GM21529 (cell line): ENCODE measurements at regions not wholly inside any gene's neighbourhood (a gene's known extent, or its start where the extent isn't known, plus 50 kb on each side); places are given as distances from the start of the nearest gene placed in this dataset.
"Not testable (repeated sequence)": the region's sequence is repeated elsewhere in the genome, so short reads cannot be mapped to it uniquely, and the experiment has no call there.

Experiments
- ATAC-seq: cut with Tn5 transposase; IDR thresholded peaks from one replicate; pipeline ENCODE4 v1.9.1; 2021; ENCODE audit not compliant: unreplicated experiment

- not testable (repeated sequence) for ATAC-seq
Measured at GRCh38 chr21:15454931-15455330, 274.9 kb upstream of the USP25 start.

- ATAC-seq, result no peak
Measured at GRCh38 chr21:15455819-15456462, 273.8 kb upstream of the USP25 start.

- no peak for ATAC-seq
Measured at GRCh38 chr21:15457965-15458364, 271.8 kb upstream of the USP25 start.

DNA sequence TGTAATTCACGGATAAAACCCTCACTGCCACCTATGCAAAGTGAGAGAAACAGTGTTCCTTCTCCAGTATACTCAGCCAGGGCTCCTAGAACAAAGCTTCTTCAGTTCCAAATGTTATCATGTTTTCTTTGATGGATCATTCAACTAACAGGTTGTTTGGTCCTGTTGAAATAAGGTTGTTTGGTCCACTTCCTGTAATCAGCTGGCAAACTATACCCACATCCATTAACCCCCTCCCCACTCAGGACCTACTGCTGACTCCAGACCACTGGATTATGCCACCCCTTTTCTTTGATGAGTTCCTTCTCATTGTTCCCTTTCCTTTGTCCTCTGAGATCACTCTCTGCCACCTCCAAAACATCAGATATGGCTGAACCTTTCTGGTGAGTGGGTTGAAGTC lies 267.7 kb upstream of the USP25 start:
- ATAC-seq, result no peak

GRCh38 chr21:15466329-15466728 lies 263.5 kb upstream of the USP25 start:
- ATAC-seq, result no peak

DNA sequence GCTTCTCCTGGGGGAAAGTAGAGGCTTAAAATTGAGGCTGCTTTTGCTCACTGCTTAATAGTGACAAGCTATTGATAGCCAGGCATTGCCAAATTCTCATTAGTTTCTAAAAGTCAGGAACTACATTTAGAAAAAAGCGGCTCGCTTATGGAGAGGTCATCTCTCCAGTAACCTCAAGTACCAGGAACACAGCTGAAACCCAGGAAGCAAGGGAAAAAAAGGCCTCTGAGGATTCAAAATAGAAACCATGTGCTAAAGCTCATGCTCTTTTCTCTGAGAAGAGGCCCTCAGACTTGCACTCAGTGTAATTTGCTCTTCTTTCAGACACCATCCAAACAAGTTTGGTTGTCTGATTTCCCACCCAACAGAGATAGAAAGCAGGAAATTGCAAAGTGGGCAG lies 261.4 kb upstream of the USP25 start:
- no peak for ATAC-seq

DNA sequence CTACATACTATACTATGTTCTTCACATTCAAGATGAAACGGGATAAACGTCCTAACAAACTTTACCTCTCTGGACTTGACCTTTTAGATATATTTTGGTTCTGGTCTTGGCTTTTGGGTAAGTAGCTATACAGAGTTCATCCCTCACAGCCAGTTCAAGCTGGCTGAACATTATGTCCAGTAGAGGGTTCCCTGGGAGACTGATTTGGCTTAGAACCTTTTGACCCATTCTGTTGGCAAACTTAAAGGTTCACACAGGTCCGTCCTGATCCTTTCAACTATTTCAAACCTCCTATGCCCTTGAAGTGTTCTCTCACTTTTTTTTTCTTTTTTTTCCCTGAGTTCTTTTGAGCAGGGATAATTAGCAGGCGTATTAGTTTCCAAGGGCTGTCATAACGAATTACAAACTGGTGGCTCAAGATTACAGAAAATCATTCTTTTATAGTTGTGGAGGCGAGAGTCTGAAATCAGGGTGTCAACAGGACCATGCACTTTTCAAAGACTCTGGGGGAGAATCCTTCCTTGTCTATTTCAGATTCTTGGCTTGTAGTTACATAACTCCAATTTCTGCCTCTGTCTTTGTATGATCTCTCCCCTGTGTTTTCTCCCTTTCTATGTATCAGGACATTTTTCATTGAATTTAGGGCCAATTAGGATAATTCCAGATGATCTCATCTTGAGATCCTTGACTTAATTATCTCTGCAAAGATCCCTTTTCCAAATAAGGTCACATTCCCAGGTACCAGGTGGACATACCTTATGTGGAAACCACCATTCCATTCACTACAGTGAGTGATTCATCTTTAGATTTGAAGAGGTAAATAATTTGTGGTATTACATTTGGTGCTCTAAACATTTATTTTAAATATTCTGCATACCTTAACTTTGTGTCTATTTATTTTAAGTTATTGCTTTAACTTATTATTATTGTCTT lies 257.4 kb upstream of the USP25 start:
- ATAC-seq, result no peak

DNA sequence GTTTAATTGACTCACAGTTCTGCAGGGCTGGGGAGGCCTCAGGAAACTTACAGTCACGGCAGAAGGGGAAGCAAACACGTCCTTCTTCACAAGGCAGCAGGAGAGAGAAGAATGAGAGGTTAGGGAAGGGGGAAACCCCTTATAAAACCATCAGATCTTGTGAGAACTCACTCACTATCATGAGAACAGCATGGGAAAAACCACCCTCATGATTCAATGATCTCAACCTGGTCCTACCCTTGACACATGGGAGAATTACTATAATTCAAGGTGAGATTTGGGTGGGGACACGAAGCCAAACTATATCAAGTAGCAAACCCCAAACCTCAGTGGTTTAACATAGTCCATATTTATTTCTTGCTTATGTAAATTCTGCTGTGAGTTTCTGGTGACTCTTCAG lies 252.0 kb upstream of the USP25 start:
- ATAC-seq, result not testable (repeated sequence)

DNA sequence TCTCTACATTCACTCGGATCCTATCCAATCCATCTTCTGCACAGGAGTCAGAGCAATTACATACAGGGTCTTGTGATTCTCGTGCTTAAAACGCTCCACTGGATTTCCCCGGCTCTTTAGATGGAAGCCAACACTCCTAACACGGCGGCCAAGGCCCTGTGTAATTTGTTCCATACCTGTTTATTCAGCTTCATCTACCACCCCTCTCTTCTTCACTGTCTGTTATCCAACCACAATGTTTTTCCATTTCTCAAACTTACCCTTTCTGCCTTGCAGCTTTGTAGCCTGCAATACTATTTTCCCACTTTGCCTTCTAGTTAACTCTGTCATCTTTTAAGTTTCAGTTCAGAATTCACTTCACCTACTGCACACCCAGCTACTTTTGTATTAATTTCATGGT lies 249.6 kb upstream of the USP25 start:
- ATAC-seq, result no peak

DNA sequence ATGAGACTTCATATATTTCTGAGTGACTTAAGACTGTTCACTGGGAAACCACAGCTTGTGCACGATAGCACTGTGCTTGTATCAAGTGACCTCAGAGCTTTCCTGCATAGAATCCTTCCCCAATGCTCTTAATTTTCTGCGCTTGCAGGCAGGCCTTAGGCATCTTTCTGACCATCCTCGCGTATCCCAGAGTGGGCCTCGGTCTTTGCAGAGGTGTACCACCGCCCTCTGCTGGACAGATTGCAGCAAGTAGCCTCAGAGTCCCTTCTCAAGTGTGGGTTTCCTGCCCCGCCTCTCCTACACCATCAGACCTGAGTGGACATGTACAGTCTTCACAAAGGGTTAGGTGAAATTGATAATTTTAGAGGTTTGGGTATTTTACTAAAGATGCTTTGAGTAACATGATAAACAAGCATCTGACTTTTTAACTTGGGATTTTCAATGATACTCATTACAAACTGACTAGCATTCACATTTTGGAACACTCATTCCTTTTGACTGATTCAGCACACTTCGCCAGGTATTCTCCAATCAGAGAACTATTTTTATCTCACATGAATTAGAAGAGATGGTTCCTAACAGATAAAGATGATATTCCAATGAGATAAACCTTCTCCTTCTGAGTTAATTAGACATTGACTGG lies 246.5 kb upstream of the USP25 start:
- peak; percentile 99 for ATAC-seq

DNA sequence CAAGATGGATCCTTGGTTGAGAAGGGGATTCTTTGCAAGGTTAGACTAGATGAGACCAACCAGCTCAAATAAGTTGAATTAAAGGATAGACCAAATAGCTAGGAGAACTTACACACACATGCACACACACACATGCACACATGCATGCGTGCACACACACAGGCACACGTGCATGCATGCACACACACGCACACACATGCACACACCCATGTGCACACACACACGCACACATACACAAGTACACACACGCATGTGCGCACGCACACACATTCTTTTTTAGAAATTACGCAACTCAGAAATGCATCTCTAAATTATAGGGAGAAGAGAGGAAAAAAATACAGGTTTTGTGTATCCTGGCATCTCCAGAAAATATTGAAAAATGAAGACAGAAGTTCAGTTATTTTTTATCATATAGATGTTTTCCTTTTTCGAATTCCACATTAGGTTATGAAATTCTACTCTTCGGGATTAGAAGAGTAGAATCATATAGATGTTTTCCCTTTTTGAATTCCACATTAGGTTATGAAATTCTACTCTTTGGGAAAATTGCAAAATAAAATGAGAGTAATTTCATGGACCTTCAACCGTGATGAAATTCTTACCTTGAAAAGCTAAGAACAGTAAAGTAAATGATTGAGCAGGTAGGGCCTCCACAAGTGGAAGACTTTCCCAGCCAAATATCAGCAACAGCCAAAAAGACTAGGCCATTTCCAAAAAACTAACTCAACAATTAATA lies 243.2 kb upstream of the USP25 start:
- no peak for ATAC-seq

DNA sequence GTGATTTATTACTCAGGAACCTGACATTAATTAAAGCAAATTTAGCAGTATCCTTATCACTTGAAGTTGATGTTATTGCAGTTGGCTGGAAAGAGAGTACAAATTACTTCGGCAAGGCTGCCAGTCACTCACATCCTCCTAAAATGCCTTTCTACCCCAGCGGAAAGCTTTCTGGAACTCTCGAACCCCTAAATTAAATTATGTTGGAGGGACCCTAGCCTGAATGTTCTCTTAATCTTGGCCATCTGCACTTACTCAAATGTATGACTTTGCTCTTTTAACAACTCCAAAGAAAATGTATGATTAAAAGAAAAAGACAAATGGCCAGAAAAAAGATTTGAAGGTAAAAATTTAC lies 242.6 kb upstream of the USP25 start:
- ATAC-seq, result no peak

DNA sequence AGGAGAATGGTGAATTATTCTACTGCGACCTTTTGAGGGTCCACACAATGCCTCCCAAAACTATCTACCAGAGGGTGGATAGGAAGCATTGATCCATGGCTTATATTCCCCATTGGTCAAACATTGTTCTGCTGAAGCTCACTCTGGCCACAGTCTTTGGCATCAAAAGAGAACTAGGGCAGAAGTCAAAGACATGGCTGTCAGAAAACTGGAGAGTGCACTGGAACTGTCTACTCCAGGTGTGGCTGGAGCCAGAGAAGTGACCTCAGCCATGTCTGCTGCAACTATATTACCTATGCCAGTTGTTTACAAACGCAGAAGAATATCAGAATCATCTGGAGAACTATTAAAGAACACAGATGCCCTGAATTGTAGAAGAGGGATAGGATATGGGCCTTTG lies 238.7 kb upstream of the USP25 start:
- ATAC-seq, result no peak

DNA sequence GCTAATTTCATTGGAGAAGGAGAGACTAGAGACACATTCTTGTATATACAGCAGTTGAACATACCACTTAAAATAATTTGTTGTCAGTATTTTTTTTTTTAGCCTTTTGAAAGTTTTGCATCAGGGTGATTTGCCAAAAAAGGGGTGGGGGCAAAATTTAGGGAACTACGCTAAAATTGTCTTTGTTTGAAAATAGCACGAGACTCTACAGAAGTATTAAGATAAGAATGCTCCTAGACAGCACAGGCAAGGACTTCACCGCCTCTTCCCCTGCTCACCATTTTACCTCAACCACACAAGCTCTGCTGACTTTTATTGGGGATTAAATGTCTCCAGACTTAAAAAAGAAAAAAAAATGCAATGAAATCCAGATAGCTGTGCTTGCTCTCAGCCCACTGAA lies 236.1 kb upstream of the USP25 start:
- no peak for ATAC-seq

- ATAC-seq, result no peak
Measured at GRCh38 chr21:15494481-15494880, 235.3 kb upstream of the USP25 start.

GRCh38 chr21:15495965-15496364 lies 233.8 kb upstream of the USP25 start:
- no peak for ATAC-seq

DNA sequence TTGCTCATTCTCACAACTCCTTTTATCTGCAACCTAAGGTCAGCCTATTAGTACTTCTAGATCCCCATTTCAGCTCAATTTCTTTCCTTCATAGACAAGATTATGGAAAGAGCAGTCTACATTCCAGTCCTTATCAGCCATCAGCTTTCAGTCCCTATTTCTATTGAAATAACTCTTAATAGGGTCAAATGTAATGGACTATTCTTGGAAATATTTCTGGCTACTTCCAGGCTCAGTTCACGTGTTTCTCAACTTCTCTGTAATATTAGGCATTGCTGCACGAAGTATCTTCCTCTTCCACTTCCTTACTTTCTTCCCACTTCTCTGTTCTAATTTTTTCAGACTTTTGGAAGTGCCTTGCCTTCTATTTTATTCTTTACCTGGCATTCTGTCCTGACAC lies 232.9 kb upstream of the USP25 start:
- ATAC-seq, result no peak

DNA sequence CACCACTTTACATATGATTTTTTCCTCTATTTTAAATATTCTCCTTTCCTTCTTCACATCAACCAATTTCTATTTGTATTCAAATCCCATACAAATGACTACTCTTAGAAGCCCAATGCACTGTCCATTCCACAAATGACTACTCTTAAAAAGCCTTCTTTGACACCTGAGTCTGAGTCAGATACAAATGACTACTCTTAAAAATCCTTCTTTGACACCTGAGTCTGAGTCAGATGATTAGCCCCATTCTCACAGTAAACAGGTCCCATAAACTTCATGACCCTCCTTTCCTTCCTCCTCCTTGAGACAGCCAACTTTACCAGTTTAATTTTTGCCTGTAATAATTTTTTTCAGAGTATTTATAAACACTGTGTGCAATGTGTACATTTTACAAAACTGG lies 231.3 kb upstream of the USP25 start:
- no peak for ATAC-seq

- ATAC-seq, result no peak
Measured at GRCh38 chr21:15506086-15506485, 223.7 kb upstream of the USP25 start.

- ATAC-seq, result no peak
Measured at GRCh38 chr21:15508554-15508953, 221.2 kb upstream of the USP25 start.
